NCI-H146 (cell line): ENCODE measurements at regions not wholly inside any gene's neighbourhood (a gene's known extent, or its start where the extent isn't known, plus 50 kb on each side); places are given as distances from the start of the nearest gene placed in this dataset.
A peak's percentile ranks its signal among the peaks of the same experiment; 100 is the strongest.

ENCODE experiments used
- DNase-seq: peaks from one replicate; lab custom pipeline; 2025; lab: John Stamatoyannopoulos, UW

DNA sequence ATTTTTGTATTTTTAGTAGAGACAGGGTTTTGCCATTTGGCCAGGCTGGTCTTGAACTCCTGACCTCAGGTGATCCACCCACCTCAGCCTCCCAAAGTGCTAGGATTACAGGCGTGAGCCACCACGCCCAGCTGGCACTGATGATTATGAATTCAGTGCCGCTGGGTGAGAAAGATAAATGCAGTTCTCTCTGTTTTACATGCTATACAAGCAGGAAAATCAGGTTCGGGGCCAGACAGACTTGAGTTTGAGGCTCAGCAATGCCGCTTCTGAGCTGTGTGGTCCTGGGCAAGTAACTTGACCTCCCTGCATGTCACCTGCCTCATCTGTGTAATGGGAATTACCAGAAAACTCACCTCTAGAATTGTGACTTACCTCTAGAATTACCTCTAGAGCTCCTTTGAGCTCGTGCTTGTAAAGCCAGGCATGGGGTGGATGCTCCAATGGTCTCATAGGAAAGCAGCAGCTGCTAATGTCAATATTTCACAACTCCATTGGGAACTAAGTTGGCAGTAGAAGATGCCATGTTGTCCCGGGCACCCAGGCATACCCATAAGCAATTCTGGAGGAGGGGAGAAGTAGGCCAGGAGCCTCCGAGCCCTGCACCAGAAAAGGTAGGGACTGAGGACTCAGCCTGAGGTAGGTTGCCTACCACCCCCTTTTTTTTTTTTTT is 119.8 kb upstream of the SLC25A33 start:
- DNase-seq: no peak

DNA sequence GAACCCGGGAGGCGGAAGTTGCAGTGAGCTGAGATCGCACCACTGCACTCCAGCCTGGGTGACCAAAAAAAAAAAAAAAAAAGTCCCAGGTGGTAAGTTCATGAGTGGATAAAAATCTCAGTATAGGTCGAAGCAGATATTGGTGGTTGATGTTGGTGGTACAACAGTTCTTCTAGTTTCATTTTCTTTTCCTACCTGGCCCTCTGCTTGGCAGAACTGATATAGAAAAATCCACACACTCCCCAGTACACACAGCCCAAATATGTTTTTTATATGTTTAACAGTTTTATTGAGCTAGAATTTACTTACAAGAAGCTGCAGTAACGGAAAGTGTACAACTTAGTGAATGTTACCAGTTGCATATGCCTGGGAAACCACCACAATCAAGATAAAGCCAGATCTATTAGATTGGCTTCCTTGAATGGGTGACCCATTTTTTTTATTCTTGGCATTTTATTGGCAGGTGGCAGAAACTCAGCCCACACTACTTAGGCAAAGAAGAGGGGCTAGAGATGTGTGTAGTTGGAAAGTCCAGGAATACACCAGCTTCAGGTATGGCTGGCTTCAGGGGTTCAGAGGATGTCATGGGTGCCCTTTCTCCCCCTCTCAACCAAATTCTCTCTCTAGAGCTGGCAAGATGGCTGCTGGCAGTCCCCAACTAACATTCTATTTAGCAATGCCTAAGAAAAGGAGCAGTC is 118.3 kb upstream of the SLC25A33 start:
- DNase-seq: no peak

DNA sequence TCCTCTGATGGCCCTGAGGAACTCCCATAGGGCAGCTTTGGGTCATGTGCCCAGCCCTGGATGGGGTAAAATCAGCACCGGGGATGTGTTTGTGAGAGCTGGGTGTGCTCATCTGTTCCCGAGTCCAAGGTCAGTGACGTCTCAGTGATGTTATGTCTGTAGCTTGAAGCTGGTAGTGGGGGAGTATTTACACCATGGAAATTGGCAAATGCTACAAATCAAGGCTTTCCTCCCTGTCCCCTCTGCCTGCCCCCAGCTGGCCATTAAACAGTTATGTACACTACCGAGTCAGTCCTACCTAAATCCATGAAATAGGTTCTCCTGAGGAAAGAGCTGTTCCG is 117.8 kb upstream of the SLC25A33 start:
- DNase-seq: no peak

DNA sequence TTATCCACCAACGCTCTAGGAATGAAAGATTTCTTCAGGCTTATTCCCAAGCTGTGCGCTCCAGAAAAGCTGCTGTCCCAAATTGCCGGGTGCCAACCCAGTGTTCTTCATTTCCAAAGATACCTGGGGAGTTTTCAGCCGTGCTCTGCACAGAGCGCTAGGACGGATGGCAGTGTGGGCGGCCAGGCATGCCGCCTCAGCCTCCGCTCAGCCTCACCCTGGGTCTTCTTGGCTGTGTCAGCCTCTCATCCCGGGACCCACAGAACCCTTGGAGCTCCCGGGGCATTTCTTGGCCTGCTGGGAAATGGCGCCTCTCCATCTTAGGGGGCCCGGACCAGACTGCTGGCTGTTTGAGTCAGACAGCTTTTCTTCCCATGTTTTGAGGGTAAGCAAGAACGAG is 116.9 kb upstream of the SLC25A33 start:
- DNase-seq: no peak

DNA sequence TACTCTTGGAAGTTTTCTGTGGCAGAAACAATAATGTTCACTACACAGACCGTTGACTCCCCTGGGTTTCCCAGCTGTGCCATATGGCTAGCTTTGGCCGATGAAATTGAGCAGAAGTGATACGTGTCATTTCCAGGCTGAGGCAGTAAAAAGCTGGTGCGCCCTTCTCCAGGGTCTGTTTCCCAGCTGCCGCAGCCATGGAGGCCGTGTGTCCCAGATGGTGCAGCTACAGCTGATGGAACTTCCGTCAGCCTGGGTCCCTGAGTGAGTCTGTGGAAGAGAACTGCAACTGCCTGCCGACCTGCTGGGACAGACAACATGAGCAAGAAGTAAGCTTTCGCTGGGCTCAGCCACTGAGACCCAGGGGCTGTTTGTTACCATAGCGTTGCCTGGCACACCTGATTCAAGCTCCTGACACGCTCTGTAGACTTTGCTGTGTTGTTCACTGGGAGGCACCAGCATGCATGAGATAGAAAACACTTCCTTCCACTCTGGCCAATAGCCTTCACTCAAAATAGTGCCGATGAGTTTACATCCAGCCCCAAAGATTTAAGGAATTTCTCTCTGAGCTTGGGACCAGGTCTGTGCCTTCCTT is 116.3 kb upstream of the SLC25A33 start:
- no peak for DNase-seq

DNA sequence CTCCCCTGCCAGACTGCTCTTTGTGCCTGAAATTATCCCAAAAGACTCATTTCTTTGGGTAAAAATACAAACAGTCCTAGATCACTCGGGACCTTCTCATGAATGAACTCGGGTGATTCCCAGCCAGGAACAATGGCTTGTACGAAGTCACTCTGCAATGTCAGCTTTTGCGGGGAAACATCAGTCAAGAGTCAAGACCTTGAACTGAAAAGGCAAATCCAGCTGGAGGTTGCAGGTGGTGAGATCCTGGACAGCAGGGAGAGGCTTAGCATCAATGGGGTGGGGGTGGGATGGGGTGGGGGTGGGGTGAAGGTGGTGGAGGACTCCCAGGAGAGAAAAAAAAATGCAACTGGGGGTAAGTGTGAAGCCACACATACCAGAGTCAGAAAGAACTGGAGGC is 115.0 kb upstream of the SLC25A33 start:
- DNase-seq: no peak

DNA sequence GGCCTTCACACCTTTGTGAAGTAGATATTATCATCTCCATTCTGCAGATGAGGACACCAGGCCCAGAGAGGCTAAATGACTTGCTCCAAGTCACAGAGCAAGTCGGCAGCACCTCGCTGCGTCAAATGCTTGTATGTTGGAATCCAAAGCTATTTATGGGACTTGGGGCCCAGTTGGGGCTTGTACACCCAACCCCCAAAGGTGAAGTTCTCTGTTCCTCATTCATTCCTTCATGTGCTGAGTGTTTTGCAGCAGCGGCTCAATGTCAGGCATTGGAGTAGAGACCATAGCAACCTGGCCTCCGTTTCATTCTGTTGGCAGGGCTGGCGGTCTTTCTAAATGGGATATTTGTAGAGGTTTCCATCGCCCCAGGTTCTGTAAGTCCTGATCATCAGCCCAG is 113.4 kb upstream of the SLC25A33 start:
- no peak for DNase-seq

DNA sequence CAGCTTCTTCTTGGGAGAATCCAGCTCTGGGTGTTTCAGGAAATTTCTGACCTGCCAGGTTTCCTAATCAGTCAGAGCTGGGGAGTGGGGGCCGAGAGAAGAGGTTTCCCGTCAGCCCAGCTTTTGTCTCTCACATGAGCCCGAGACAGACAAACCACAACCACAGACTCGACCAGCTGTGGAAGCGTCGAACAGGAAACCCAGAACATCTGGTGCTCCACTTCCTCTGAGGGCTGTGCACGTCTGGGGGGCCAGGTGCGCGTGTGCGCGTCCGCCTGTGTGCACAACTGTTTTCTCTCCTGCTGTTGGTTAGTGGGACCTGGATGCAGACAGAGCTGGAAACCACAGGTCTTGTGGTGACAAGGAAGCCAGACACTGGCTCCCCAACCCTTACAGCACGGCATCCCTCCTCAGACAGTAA is 113.0 kb upstream of the SLC25A33 start:
- no peak for DNase-seq

DNA sequence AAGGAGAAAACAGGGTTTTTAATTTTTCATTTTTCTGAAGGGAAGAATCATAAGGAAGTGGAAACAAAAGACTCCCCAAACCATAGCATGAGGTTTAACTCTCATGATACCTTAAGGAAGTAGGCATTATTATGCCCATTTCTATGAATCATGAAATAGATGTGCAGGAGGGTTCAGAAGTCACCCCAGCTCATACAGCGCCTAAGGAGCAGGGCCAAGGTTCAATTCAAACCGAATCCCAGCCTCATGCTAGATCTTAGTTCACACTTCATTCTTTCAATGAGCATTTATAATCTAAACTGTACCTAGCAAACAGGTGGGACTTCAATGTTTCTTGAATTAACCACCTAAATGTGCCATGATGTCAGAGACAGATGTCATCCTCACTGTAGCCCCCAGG is 111.9 kb upstream of the SLC25A33 start:
- DNase-seq: no peak

DNA sequence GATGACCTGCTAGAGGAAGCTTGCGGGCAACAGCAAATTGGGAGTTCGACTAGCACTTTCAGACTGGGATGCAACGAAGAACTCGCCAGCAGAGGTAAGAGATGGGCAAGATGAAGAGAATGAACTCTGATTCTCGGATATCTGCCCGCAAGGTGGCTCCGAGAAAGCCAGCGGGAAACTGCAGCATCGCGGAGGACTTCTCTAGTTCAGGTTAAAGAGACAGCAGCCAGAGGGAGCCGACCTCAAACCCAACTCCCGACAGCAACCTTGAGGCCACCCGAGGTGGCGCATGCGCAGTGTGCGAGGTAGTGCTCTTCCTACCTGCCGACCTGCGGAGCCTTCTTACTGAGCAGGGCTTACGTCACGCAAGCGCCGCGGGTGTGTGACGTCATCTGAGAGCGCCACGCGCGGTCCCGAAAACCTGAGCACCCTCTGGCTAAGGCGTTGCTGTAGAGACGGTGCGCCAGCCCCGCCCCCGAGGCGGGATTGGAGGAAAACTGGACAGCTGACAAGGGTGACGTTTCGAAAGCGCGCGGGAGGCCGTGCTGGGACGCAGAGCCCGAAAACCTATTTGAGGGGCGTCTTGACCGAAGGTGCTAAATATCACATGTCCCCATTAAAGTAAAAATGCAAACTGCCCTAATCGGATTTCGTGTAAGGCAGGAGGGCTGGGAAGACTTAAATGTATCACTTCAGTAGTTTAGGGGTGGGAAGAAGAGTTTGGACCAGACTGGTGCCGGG is 110.5 kb upstream of the SLC25A33 start:
- peak; percentile 83 for DNase-seq

DNA sequence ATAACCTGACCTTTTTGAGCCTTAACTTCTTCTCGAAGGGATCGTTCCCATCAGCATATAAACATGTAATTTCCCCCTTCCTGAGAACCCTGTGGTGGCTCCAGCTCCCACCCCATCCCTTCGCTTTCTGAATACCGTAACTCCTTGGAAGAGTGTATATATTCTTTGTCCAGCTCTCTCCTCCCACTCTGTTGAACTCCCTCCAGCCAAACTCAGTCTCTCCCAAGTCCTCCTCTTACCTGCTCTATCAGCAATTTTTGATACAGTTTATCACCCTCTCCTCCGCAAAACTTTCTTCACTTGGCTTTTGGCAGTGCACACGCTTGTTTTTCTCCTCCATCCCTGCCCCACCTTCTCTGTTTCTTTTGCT is 109.9 kb upstream of the SLC25A33 start:
- no peak for DNase-seq

DNA sequence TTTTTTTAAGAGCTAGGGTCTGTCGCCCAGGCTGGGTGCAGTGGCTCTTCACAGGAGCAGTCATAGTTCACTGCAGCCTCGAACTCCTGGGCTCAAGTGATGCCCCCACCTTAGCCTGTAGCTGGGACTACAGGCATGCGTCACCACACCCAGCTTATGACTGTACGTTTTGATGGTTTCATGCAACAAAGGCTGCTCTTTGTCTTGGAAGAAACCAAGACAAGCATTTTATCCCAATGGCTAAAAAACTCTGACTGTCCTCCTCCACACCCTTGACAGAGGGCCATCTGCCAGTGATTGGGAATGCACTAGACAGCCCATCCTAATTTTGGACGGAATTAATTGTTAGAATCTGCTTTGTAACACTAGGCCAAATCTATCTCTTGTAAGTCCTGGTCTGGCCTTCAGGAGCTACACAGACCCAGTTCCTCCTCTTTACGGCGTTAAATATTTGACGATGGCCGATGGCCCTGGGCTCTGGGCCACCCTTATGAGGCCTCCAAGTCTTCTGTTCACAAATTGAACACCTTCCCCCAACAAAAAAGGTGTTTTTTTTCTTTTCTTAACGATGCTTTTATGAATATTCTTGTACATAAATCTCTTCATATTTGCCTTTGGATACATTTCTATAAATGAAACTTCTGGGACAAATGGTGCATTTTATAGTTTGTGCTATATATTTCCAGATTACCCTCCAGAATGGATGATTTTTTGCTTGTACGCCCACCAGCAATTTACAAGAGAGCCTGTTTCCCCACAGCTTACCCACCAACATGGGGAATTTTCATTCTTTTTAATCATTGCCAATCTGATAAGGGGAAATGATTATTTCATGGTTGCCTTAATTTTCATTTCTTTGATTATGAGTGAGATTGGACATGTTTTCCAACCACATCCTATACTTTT is 104.8 kb upstream of the SLC25A33 start:
- DNase-seq: no peak

DNA sequence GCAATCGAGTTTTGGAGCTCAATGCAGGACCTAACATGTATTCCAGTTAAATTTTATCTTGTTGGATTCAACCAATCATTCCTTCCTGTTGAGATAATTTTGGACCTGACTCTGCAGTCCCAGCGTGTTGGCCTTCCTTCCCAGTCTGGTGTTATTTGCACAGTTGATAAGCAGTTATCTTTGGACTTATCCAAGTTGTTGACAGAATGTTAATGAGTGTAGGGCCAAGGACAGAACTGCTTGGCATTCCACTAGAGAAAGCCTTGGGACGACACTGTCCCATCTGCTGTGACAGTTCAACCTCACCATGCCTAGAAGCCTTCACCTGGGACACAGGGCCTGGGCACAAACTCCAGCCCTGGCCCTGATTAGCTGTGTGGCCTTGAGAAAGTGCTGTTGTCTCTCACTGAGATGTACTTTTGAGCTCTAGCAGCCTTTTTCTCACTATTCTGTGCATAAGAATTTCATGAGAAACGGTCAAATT is 104.1 kb upstream of the SLC25A33 start:
- no peak for DNase-seq

DNA sequence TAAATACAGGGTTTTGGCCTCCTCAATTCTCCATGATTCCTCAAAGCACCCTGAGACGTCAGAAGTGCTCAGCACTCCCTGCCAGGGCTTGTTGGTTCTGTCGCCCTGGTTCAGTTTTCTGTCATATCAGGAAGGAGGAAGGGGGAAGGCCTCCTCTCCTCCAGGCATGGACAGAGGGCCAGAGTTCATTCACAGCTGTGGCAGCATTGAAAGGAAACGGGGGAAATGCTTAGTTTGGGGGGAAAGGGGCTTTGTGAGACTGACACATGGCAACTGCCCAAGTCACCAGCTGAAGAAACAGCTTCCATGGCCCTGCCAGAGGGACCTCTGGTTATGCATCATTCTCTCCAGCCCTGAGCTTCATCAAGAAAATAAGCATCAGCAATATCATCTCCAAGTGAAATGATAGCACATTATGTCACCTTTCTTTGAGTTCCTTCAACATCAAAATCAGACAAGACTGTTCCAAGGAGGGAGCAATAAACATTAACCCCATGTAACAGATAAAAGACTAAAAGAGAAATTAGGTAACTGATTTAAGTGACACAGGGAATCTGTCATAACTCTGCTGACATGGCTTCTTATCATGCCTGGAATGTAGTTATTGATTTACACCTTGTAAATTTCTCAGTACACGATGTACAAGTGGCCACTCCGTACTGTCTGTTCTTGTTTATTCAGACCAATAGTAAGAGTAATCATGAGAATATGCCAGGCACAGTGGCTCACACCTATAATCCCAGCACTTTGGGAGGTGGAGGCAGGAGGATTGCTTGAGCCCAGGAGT is 103.2 kb upstream of the SLC25A33 start:
- no peak for DNase-seq

DNA sequence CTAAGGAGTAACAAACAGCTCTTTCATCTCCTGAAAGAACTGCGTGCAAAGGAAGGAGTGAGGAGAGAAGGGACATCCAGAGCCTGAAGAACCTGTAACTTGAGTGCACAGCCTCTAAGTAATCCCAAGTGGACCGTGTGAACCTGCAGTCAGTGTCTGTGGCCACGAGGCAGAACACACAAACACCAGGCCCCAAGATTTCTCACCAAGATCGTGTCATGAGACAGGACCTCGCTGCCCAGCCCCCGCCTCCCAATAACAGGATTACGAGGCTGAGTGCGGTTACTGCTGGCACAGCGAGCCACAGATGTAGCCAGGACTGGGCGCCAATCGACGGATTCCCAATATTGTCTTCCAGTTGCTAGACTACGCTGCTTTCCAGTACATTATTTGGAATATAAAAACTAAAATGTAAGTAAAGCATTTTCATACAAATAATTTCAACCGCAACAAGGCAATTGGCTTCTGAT is 101.3 kb upstream of the SLC25A33 start:
- DNase-seq: no peak

DNA sequence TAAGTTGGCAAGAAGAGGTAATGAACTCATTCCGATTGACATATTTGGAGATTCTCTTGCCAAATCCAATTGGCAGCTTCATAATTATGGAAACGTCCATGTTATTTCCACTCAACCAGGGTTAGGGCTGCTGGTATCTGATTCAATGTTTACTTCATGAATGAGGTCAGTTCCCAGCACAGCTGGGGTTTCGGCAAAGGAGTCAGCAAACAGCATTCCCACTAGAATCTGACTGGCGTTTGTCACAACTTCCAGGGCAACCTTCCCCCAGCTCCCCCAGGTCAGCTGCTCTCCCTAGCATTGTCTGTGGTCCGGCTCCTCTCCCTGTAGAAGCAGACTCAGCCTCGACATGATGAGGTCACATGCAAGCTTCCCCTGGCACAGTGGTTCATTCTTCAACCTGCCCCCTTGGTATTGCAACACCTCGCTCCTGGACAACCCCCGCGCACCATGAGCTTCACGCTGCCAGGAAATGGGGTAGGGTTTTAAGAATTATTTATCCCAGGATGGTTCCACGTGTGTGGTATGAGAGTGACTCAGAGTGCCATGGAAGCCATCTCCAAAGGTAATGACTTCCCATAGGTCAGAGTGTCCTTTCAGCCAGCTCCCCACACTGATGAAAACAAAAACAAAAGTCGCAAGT is 100.7 kb upstream of the SLC25A33 start:
- no peak for DNase-seq

DNA sequence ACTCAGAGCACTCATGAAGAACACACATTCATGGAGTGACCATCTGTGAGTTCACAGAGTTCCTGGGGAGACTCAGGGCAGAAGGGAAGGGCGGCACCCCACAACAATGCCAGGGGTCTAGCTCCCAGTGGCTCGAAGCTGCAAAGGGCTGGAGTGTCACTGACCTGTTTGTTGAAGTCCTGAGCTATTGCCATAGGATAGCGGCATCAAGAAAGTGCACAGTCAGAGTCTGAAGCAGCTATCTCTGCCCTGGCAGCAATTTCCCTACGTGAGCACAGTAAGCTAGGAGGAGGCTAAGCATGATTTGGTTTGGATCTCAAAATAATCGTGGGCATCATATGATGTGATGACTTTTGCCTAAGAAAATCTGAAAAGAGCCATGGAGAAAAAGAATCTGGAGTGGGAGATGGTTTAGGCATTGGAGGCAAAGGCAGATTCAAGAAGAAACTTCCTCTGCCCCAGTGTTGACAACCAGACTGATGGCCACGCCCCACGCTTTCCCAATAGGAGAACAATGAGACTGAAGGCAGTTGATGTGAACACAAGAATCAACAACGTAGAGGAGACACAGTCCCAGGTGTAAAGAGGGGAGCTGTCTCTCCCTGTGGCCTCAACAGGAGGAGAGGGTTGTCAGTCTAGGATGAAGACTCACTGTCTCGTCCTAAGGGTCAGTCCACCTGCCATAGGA is 100.0 kb upstream of the SLC25A33 start:
- DNase-seq: no peak

DNA sequence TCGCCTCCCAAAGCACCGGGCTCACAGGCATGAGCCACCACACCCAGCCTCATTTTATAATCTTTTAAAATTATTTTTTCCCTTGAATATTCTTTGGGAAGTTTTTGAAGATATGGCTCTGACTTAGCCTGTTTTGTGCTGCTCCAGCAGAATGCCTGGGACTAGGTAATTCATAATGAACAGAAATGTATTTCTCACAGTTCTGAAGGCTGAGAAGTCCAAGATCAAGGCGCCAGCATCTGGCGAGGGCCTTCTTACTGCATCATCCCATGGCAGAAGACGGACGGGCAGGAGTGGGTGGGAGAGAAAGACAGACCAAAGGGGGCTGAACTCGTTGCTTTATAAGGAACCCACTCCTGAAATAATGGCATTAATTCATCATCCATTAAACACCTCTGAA is 99.0 kb upstream of the SLC25A33 start:
- DNase-seq: no peak

DNA sequence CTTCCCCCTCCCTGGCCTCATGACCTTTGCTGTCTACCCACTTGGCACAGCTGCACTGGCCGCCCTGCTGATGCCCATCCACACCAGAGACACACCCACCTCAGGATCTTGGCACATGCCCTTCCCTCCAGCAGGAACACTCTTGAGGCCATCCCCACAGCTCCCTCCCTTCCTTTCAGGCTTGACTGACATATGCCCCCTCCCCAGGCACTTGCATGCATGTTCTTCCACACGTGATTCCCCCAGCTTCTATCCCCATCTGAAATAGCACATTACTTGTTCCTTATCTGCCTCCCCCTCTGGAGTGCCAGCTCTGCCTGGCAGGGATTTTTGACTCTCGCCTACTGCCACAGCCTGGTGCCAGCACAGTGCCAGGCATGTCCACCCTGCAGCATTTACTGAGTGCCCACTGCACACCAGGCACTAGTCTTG is 98.5 kb upstream of the SLC25A33 start:
- no peak for DNase-seq
